Testis (tissue), 2 donors: ENCODE measurements at regions not wholly inside any gene's neighbourhood (a gene's known extent, or its start where the extent isn't known, plus 50 kb on each side); places are given as distances from the start of the nearest gene placed in this dataset.

Experiments used
- CTCF ChIP-seq, 3 experiments: fragments of 450-650 bp in 2 of 3; fragments of 200-600 bp in 1 of 3; sonication (generic) in 1 of 3; IDR thresholded peaks; one replicate each; pipeline ENCODE4 v1.5.1; 2016 to 2019; ENCODE audit warnings: antibody characterized with exemption in 3 of 3, mild to moderate bottlenecking in 2 of 3, moderate library complexity in 1 of 3
- POLR2A ChIP-seq: fragments of 450-650 bp; IDR thresholded peaks from one replicate; pipeline ENCODE4 v1.6.1; 2017; ENCODE audit warnings: antibody characterized with exemption, mild to moderate bottlenecking, moderate library complexity

DNA sequence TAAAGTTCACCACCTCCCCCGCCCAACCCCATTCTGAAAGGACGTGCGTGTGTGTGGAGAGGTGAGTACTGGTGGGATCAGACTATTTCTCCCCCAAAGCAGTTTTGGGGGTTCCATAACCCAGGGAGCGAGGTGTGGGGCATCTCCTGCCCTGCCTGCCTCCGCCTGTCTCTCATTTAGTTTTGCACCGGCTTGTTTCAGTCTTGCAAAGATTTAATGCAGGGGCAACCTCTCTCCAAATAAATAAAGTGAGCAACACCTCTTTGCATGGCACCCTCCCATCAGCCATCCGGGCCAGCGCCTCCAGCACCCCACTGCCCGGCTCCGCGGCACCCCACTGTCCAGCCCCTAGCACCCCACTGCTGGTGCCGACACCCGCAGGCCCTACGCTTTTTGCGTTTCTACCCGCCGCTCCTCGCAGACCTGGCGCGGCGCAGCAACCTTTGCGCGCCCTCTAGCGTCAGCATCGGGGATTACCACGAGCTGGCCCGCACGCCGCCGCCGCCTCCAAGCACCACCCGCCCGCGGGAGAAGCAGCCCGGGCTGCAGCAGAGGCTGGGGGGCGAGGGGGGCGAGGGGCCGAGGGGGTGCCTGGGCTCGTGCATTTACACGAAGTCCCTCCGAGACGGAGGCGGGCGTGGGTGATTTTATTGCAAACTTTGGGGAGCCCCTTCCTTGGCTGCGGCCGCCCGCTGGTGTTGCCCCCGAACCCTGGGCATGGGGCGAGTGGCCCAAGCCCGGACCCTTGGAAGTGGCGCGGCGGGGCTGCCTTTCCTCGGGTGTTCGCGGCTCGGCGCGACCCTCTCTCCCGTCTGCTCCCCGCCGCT lies 55.8 kb upstream of the VRK1 start:
- TF ChIP-seq CTCF (IDR thresholded peaks at IDR 0.05): peak; percentile 71 to 92 (median 74)
- no peak for TF ChIP-seq POLR2A
